ENCODE measurements at regions not wholly inside any gene's neighbourhood (a gene's known extent, or its start where the extent isn't known, plus 50 kb on each side); places are given as distances from the start of the nearest gene placed in this dataset.

- TF ChIP-seq, protein P1, sequence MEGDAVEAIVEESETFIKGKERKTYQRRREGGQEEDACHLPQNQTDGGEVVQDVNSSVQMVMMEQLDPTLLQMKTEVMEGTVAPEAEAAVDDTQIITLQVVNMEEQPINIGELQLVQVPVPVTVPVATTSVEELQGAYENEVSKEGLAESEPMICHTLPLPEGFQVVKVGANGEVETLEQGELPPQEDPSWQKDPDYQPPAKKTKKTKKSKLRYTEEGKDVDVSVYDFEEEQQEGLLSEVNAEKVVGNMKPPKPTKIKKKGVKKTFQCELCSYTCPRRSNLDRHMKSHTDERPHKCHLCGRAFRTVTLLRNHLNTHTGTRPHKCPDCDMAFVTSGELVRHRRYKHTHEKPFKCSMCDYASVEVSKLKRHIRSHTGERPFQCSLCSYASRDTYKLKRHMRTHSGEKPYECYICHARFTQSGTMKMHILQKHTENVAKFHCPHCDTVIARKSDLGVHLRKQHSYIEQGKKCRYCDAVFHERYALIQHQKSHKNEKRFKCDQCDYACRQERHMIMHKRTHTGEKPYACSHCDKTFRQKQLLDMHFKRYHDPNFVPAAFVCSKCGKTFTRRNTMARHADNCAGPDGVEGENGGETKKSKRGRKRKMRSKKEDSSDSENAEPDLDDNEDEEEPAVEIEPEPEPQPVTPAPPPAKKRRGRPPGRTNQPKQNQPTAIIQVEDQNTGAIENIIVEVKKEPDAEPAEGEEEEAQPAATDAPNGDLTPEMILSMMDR (IDR thresholded peaks at IDR 0.05; ENCODE audit: low read depth, low read length), result no peak
- TF ChIP-seq POLR2A (IDR thresholded peaks at IDR 0.05; ENCODE audit: extremely low read depth, insufficient read length), result no peak
Observed at GRCh38 chr14:48973151-48973550, 613.0 kb downstream of the RPS29 start.
